PC-3 (cell line): ENCODE measurements at regions not wholly inside any gene's neighbourhood (a gene's known extent, or its start where the extent isn't known, plus 50 kb on each side); places are given as distances from the start of the nearest gene placed in this dataset.

Experiments
- ATAC-seq: fragments of 200-7000 bp; cut with Tn5 transposase; 2 replicates; pipeline ENCODE4 v1.9.1; 2020; ENCODE audit warnings: mild to moderate bottlenecking, moderate library complexity
- BruUV-seq: library from RNA; stranded (reverse); fragments of 400-500 nt; replicated peaks from 2 replicates; lab custom pipeline; 2021; lab: Mats Ljungman, UMichigan
- CTCF ChIA-PET: fragments of 300-600 bp; sonication (Branson Sonifier 250); formaldehyde crosslinking; loops from one replicate; lab custom pipeline; 2022; ENCODE audit warnings: antibody characterized with exemption; lab: Charles Lee
- POLR2A ChIA-PET: fragments of 300-600 bp; sonication (Branson Sonifier 250); formaldehyde crosslinking; loops from one replicate; lab custom pipeline; 2022; ENCODE audit warnings: antibody characterized with exemption; ENCODE audit not compliant: unreplicated experiment; lab: Charles Lee
- DNase-seq: peaks from one replicate; pipeline ENCODE4 v3.0.0-alpha.2; 2015
- H2AFZ ChIP-seq: fragments of 300-600 bp; sonication (generic); 2 replicates; pipeline ENCODE4 v1.6.0; 2016; ENCODE audit warnings: antibody characterized with exemption, low read length
- H3F3A ChIP-seq: fragments of 300-600 bp; sonication (generic); one replicate; pipeline ENCODE4 v1.6.0; 2017; ENCODE audit warnings: antibody characterized with exemption, low read length, control low read depth, mild to moderate bottlenecking; ENCODE audit not compliant: unreplicated experiment
- H3K27ac ChIP-seq: fragments of 300-600 bp; sonication (generic); 2 replicates; pipeline ENCODE4 v1.5.1; 2016; ENCODE audit warnings: mild to moderate bottlenecking, low read length
- H3K27me3 ChIP-seq: fragments of 300-600 bp; sonication (generic); 2 replicates; pipeline ENCODE4 v1.6.1; 2016; ENCODE audit warnings: low read length, mixed read lengths
- H3K36me3 ChIP-seq: fragments of 300-600 bp; sonication (generic); 2 replicates; pipeline ENCODE4 v1.6.1; 2016; ENCODE audit warnings: low read depth, mixed run types, low read length, mixed read lengths
- H3K4me1 ChIP-seq: fragments of 300-600 bp; sonication (generic); 2 replicates; pipeline ENCODE4 v1.5.1; 2016; ENCODE audit warnings: low read length; ENCODE audit not compliant: insufficient read depth
- H3K4me2 ChIP-seq: fragments of 300-600 bp; sonication (generic); 2 replicates; pipeline ENCODE4 v1.6.0; 2016; ENCODE audit warnings: low read length
- H3K4me3 ChIP-seq: fragments of 300-600 bp; sonication (generic); 2 replicates; pipeline ENCODE4 v1.5.1; 2016; ENCODE audit warnings: mild to moderate bottlenecking, low read length, mixed read lengths
- H3K79me2 ChIP-seq: fragments of 300-600 bp; sonication (generic); 2 replicates; pipeline ENCODE4 v1.6.1; 2017; ENCODE audit warnings: low read length, mixed read lengths
- H3K9ac ChIP-seq: fragments of 300-600 bp; sonication (generic); 2 replicates; pipeline ENCODE4 v1.6.0; 2016; ENCODE audit warnings: mild to moderate bottlenecking, low read length
- H3K9me2 ChIP-seq: fragments of 300-600 bp; sonication (generic); replicated peaks from 2 replicates; pipeline ENCODE4 v1.6.1; 2016; ENCODE audit warnings: mixed run types, low read length, mixed read lengths
- H3K9me3 ChIP-seq: fragments of 300-600 bp; sonication (generic); 2 replicates; pipeline ENCODE4 v1.6.1; 2016; ENCODE audit warnings: low read length, mixed read lengths
- H4K20me1 ChIP-seq: fragments of 300-600 bp; sonication (generic); 2 replicates; pipeline ENCODE4 v1.6.1; 2016; ENCODE audit warnings: low read length, mixed read lengths
- CTCF ChIP-seq: fragments of 300-600 bp; sonication (generic); conservative IDR thresholded peaks from 2 replicates; pipeline ENCODE4 v1.5.1; 2017; ENCODE audit warnings: antibody characterized with exemption, low read depth, mild to moderate bottlenecking, low read length
- EZH2 ChIP-seq: fragments of 300-600 bp; sonication (generic); IDR thresholded peaks from one replicate; pipeline ENCODE4 v1.6.1; 2017; ENCODE audit warnings: antibody characterized with exemption, mild to moderate bottlenecking, low read length; ENCODE audit not compliant: unreplicated experiment
- EZH2phosphoT487 ChIP-seq: fragments of 300-600 bp; sonication (generic); IDR thresholded peaks from 2 replicates; pipeline ENCODE4 v1.6.1; 2018; ENCODE audit warnings: mild to moderate bottlenecking, antibody characterized with exemption, low read length, borderline replicate concordance
- intact Hi-C: fragments of 100-400 bp; cut with micrococcal nuclease; formaldehyde crosslinking; loops from 2 replicates; pipeline ENCODE4 v1.9.0; 2023

- no peak overlapping the region for H3K4me2 ChIP-seq
- no peaks in the 10 kb centered on the region for H3K36me3 ChIP-seq
- ChIA-PET POLR2A (no interaction called here), CTCF (no interaction called here)
- H3F3A ChIP-seq = no peaks in the 10 kb centered on the region
- no peak overlapping the region for H3K9ac ChIP-seq
- H3K27me3 ChIP-seq = no peaks in the 10 kb centered on the region
- ATAC-seq (no peak), DNase-seq (no peak)
- no peaks in the 10 kb centered on the region for H4K20me1 ChIP-seq
- BruUV-seq = no TSS peak
- no peak for TF ChIP-seq EZH2phosphoT487
- H3K9me2 ChIP-seq = no peaks in the 10 kb centered on the region
- H3K27ac ChIP-seq = no peak overlapping the region
- H3K4me3 ChIP-seq = no peak overlapping the region
- H3K79me2 ChIP-seq = no peaks in the 10 kb centered on the region
- H3K9me3 ChIP-seq = no peaks in the 10 kb centered on the region
- H2AFZ ChIP-seq = no peak overlapping the region
- H3K4me1 ChIP-seq = no peaks in the 10 kb centered on the region
- intact Hi-C loops = no loop called here
Observed at GRCh38 chr16:86775511-86775921, 197.2 kb downstream of the FOXL1 start.

GRCh38 chr16:86777381-86777946 lies 199.1 kb downstream of the FOXL1 start:
- intact Hi-C loops = no loop called here
- H3K79me2 ChIP-seq = no peaks in the 10 kb centered on the region
- ChIA-PET CTCF (no interaction called here), POLR2A (no interaction called here)
- TF ChIP-seq CTCF (no peak), EZH2 (no peak), EZH2phosphoT487 (no peak)
- no peak overlapping the region for H2AFZ ChIP-seq
- no peak overlapping the region for H3K9ac ChIP-seq
- ATAC-seq = no peak
- no TSS peak for BruUV-seq
- no peaks in the 10 kb centered on the region for H3K27me3 ChIP-seq
- no peaks in the 10 kb centered on the region for H3K4me1 ChIP-seq
- no peaks in the 10 kb centered on the region for H3K9me3 ChIP-seq
- H3K4me3 ChIP-seq = no peak overlapping the region
- H3K27ac ChIP-seq = no peak overlapping the region
- H3K4me2 ChIP-seq = no peak overlapping the region
- no peaks in the 10 kb centered on the region for H3F3A ChIP-seq
- H4K20me1 ChIP-seq = no peaks in the 10 kb centered on the region
- H3K36me3 ChIP-seq = no peaks in the 10 kb centered on the region
- no peak for DNase-seq
- no peaks in the 10 kb centered on the region for H3K9me2 ChIP-seq

GRCh38 chr16:86778108-86778745 lies 199.9 kb downstream of the FOXL1 start:
- no peaks in the 10 kb centered on the region for H3K36me3 ChIP-seq
- no peaks in the 10 kb centered on the region for H3F3A ChIP-seq
- BruUV-seq = no TSS peak
- no peaks in the 10 kb centered on the region for H3K27me3 ChIP-seq
- H3K4me3 ChIP-seq = no peak overlapping the region
- no peaks in the 10 kb centered on the region for H3K9me2 ChIP-seq
- ATAC-seq (no peak), DNase-seq (no peak)
- no peak overlapping the region for H3K27ac ChIP-seq
- H3K9ac ChIP-seq = no peak overlapping the region
- no peaks in the 10 kb centered on the region for H3K79me2 ChIP-seq
- no peak for TF ChIP-seq EZH2
- no peak for TF ChIP-seq CTCF
- TF ChIP-seq EZH2phosphoT487 = no peak
- H3K9me3 ChIP-seq = no peaks in the 10 kb centered on the region
- H2AFZ ChIP-seq = no peak overlapping the region
- no peak overlapping the region for H3K4me2 ChIP-seq
- POLR2A ChIA-PET = interaction anchor here (0.6 to 0.8 kb wide), 2 partner anchors 164 to 202 kb away, joined by 4 to 8 read pairs; no protein-coding TSS in a partner anchor
- peaks cover 2% of the 10 kb centered on the region for H3K4me1 ChIP-seq
- intact Hi-C loops = no loop called here
- no peaks in the 10 kb centered on the region for H4K20me1 ChIP-seq
- CTCF ChIA-PET = no interaction called here
